Nephron (organoid): ENCODE measurements at regions not wholly inside any gene's neighbourhood (a gene's known extent, or its start where the extent isn't known, plus 50 kb on each side); places are given as distances from the start of the nearest gene placed in this dataset.

Source experiments
- H3K27ac Mint-ChIP-seq, 3 experiments: 2 replicates each; pipeline ENCODE4 v1.8.0; 2020; ENCODE audit warnings: mixed read lengths in 3 of 3, mild to moderate bottlenecking in 2 of 3, moderate library complexity in 1 of 3
- H3K27me3 Mint-ChIP-seq: 2 replicates; pipeline ENCODE4 v1.8.0; 2021; ENCODE audit warnings: low read depth, mild to moderate bottlenecking, moderate library complexity, mixed read lengths
- H3K36me3 Mint-ChIP-seq: 2 replicates; pipeline ENCODE4 v1.8.0; 2020; ENCODE audit warnings: low read depth, mixed read lengths
- H3K4me1 Mint-ChIP-seq: 2 replicates; pipeline ENCODE4 v1.8.0; 2020; ENCODE audit warnings: mixed read lengths
- H3K4me3 Mint-ChIP-seq, 3 experiments: 2 replicates each; pipeline ENCODE4 v1.8.0; 2020; ENCODE audit warnings: mild to moderate bottlenecking in 3 of 3, mixed read lengths in 3 of 3, moderate library complexity in 2 of 3
- H3K9me3 Mint-ChIP-seq: 2 replicates; pipeline ENCODE4 v1.8.0; 2020; ENCODE audit warnings: mixed read lengths
- CTCF ChIP-seq, 3 experiments: fragments of 200-600 bp; sonication (generic); IDR thresholded peaks; one replicate each; pipeline ENCODE4 v1.5.0; 2021; ENCODE audit warnings: antibody characterized with exemption in 3 of 3; ENCODE audit not compliant: unreplicated experiment in 3 of 3

- H3K27ac Mint-ChIP-seq: peak overlapping the region; percentile 86 to 96 (median 86)
- H3K4me3 Mint-ChIP-seq: peak overlapping the region in 2 of 3 experiments; percentile 9 to 40
- no peaks in the 10 kb centered on the region for H3K9me3 Mint-ChIP-seq
- peaks cover 78% of the 10 kb centered on the region for H3K4me1 Mint-ChIP-seq
- peaks cover 4% of the 10 kb centered on the region for H3K36me3 Mint-ChIP-seq
- H3K27me3 Mint-ChIP-seq: no peaks in the 10 kb centered on the region
- no peak for TF ChIP-seq CTCF (IDR thresholded peaks at IDR 0.05; ENCODE audit: unreplicated experiment in 3 of 3)
Measured at GRCh38 chr1:232553809-232554208, 76.1 kb downstream of the SIPA1L2 start.

GRCh38 chr1:232553050-232553754 is 76.7 kb downstream of the SIPA1L2 start:
- no peaks in the 10 kb centered on the region for H3K27me3 Mint-ChIP-seq
- peaks cover 4% of the 10 kb centered on the region for H3K36me3 Mint-ChIP-seq
- TF ChIP-seq CTCF (IDR thresholded peaks at IDR 0.05; ENCODE audit: unreplicated experiment in 3 of 3): no peak
- no peaks in the 10 kb centered on the region for H3K9me3 Mint-ChIP-seq
- peak overlapping the region; percentile 3 to 40 (median 23) for H3K4me3 Mint-ChIP-seq
- peak overlapping the region; percentile 86 to 96 (median 86) for H3K27ac Mint-ChIP-seq
- peaks cover 84% of the 10 kb centered on the region for H3K4me1 Mint-ChIP-seq

- Mint-ChIP-seq H3K4me1 (peaks cover 85% of the 10 kb centered on the region), H3K27me3 (no peaks in the 10 kb centered on the region), H3K4me3 (peak overlapping the region; percentile 3 to 24 (median 6)), H3K9me3 (no peaks in the 10 kb centered on the region), H3K36me3 (peaks cover 4% of the 10 kb centered on the region), H3K27ac (peak overlapping the region; percentile 88 to 96 (median 95))
- TF ChIP-seq CTCF (IDR thresholded peaks at IDR 0.05; ENCODE audit: unreplicated experiment in 3 of 3): no peak
Measured at GRCh38 chr1:232551386-232551785, 78.5 kb downstream of the SIPA1L2 start.

GRCh38 chr1:232550007-232550406 is 79.9 kb downstream of the SIPA1L2 start:
- Mint-ChIP-seq H3K27ac (peak overlapping the region; percentile 88 to 96 (median 95)), H3K9me3 (no peaks in the 10 kb centered on the region), H3K36me3 (peaks cover 4% of the 10 kb centered on the region), H3K4me1 (peaks cover 79% of the 10 kb centered on the region), H3K4me3 (no peak overlapping the region), H3K27me3 (no peaks in the 10 kb centered on the region)
- TF ChIP-seq CTCF (IDR thresholded peaks at IDR 0.05; ENCODE audit: unreplicated experiment in 3 of 3): no peak

GRCh38 chr1:232548691-232549090 is 81.2 kb downstream of the SIPA1L2 start:
- no peaks in the 10 kb centered on the region for H3K9me3 Mint-ChIP-seq
- H3K27me3 Mint-ChIP-seq: no peaks in the 10 kb centered on the region
- H3K4me3 Mint-ChIP-seq: peak overlapping the region in 2 of 3 experiments; percentile 7 to 57
- H3K36me3 Mint-ChIP-seq: peaks cover 4% of the 10 kb centered on the region
- peaks cover 66% of the 10 kb centered on the region for H3K4me1 Mint-ChIP-seq
- H3K27ac Mint-ChIP-seq: peak overlapping the region; percentile 88 to 96 (median 95)
- TF ChIP-seq CTCF (IDR thresholded peaks at IDR 0.05; ENCODE audit: unreplicated experiment in 3 of 3): no peak
